BJ (cell line): ENCODE measurements at regions not wholly inside any gene's neighbourhood (a gene's known extent, or its start where the extent isn't known, plus 50 kb on each side); places are given as distances from the start of the nearest gene placed in this dataset.
"Not testable (repeated sequence)": the region's sequence is repeated elsewhere in the genome, so short reads cannot be mapped to it uniquely, and the experiment has no call there.

Experiments
- CTCF ChIA-PET: fragments of 350-600 bp; formaldehyde crosslinking; extraction: SDS; loops from one replicate; lab custom pipeline; 2021; ENCODE audit warnings: antibody characterized with exemption, inconsistent platforms; lab: Yijun Ruan, JAX
- POLR2A ChIA-PET: fragments of 300-600 bp; sonication (Branson Sonifier 250); formaldehyde crosslinking; extraction: SDS; loops from one replicate; lab custom pipeline; 2021; ENCODE audit warnings: antibody characterized with exemption; lab: Charles Lee
- DNase-seq: peaks from one replicate; pipeline ENCODE4 v3.0.0-alpha.2; 2011; ENCODE audit warnings: low read depth
- H3K27me3 ChIP-seq: 2 replicates; pipeline ENCODE4 v1.6.0; 2011; ENCODE audit warnings: low read length; ENCODE audit not compliant: control insufficient read depth, insufficient read depth
- H3K36me3 ChIP-seq: 2 replicates; pipeline ENCODE4 v1.5.1; 2011; ENCODE audit warnings: low read length; ENCODE audit not compliant: control insufficient read depth, insufficient read depth
- H3K4me3 ChIP-seq: 2 replicates; pipeline ENCODE4 v1.5.1; 2011; ENCODE audit warnings: low read depth, mild to moderate bottlenecking, control low read depth, low read length
- CTCF ChIP-seq: IDR thresholded peaks from 2 replicates; pipeline ENCODE4 v1.5.1; 2011; ENCODE audit warnings: low read depth, mild to moderate bottlenecking, control low read depth, inconsistent platforms, low read length, moderate library complexity; ENCODE audit not compliant: insufficient read depth

- DNase-seq, result no peak
- ChIA-PET CTCF (no interaction called here), POLR2A (no interaction called here)
- Histone ChIP-seq H3K36me3 (no peaks in the 10 kb centered on the region), H3K27me3 (no peaks in the 10 kb centered on the region), H3K4me3 (no peak overlapping the region)
- no peak for TF ChIP-seq CTCF
These were observed 671.1 kb upstream of the SPRY2 start for GRCh38 chr13:81012031-81012430.

DNA sequence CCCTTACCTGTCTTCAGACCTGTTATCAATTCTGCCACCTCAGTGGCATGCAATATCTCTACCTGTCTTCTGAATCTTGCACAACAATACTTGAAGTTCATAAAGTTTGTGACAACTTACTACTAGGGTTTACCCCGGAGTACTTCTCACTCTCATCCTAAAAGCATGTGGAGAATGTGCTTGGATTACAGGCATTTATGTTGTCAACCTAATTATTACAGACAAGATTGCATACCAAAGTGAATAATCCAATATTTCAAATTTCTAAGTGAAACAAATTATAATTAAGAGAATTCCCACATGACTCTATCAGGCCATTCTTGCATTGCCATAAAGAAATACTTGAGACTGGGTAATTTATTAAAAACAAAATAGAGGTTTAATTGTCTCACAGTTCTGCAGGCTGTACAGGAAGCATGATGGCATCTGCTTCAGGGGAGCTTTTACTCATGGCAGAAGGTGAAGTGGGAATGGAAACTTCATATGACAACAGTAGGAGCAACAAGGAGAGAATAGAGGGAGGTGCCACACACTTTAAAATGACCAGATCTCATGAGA lies 661.0 kb upstream of the SPRY2 start:
- DNase-seq, result no peak
- ChIA-PET POLR2A (no interaction called here), CTCF (no interaction called here)
- no peak overlapping the region for H3K4me3 ChIP-seq
- no peaks in the 10 kb centered on the region for H3K36me3 ChIP-seq
- no peaks in the 10 kb centered on the region for H3K27me3 ChIP-seq
- no peak for TF ChIP-seq CTCF

DNA sequence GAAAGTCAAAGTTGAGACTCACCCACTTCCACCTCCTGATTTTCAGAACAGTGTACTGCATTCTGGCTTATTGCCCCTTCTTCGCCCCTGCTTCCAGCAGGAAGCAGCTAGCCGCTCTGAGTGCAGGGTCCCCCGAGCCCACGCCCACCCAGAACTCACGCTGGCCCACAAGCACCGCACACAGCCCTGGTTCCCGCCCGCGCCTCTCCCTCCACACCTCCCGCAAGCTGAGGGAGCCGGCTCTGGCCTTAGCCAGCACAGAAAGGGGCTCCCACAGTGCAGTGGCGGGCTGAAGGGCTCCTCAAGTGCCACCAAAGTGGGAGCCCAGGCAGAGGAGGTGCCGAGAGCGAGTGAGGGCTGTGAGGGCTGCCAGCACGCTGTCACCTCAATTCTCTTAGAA lies 657.7 kb upstream of the SPRY2 start:
- DNase-seq, POLR2A ChIA-PET, H3K4me3 ChIP-seq, H3K36me3 ChIP-seq, H3K27me3 ChIP-seq, CTCF ChIA-PET: not testable (repeated sequence)

GRCh38 chr13:80989747-80990146 lies 648.8 kb upstream of the SPRY2 start:
- no peaks in the 10 kb centered on the region for H3K27me3 ChIP-seq
- no peak overlapping the region for H3K4me3 ChIP-seq
- TF ChIP-seq CTCF, result no peak
- H3K36me3 ChIP-seq, result no peaks in the 10 kb centered on the region
- ChIA-PET CTCF (interaction anchor here (0.6 to 1.5 kb wide), 2 partner anchors 11 to 264 kb away, joined by 3 to 6 read pairs; no protein-coding TSS in a partner anchor), POLR2A (no interaction called here)
- no peak for DNase-seq

GRCh38 chr13:80989241-80989640 lies 648.3 kb upstream of the SPRY2 start:
- Histone ChIP-seq H3K27me3 (no peaks in the 10 kb centered on the region), H3K4me3 (no peak overlapping the region), H3K36me3 (no peaks in the 10 kb centered on the region)
- DNase-seq, result no peak
- ChIA-PET CTCF (interaction anchor here (0.6 to 1.5 kb wide), 2 partner anchors 10 to 264 kb away, joined by 3 to 6 read pairs; no protein-coding TSS in a partner anchor), POLR2A (no interaction called here)
- no peak for TF ChIP-seq CTCF

- CTCF ChIA-PET, result interaction anchor here (1.5 kb wide), 1 partner anchor 10 kb away, joined by 3 read pairs; no protein-coding TSS in a partner anchor
- no peak for TF ChIP-seq CTCF
- POLR2A ChIA-PET, result no interaction called here
- no peaks in the 10 kb centered on the region for H3K27me3 ChIP-seq
- H3K36me3 ChIP-seq, result no peaks in the 10 kb centered on the region
- H3K4me3 ChIP-seq, result no peak overlapping the region
- no peak for DNase-seq
These were observed 647.6 kb upstream of the SPRY2 start for GRCh38 chr13:80988391-80989151.
